GM18517 (cell line): ENCODE measurements at regions not wholly inside any gene's neighbourhood (a gene's known extent, or its start where the extent isn't known, plus 50 kb on each side); places are given as distances from the start of the nearest gene placed in this dataset.

Source experiments
- ATAC-seq: cut with Tn5 transposase; IDR thresholded peaks from one replicate; pipeline ENCODE4 v1.9.1; 2021; ENCODE audit warnings: mild to moderate bottlenecking, moderate library complexity; ENCODE audit not compliant: unreplicated experiment

DNA sequence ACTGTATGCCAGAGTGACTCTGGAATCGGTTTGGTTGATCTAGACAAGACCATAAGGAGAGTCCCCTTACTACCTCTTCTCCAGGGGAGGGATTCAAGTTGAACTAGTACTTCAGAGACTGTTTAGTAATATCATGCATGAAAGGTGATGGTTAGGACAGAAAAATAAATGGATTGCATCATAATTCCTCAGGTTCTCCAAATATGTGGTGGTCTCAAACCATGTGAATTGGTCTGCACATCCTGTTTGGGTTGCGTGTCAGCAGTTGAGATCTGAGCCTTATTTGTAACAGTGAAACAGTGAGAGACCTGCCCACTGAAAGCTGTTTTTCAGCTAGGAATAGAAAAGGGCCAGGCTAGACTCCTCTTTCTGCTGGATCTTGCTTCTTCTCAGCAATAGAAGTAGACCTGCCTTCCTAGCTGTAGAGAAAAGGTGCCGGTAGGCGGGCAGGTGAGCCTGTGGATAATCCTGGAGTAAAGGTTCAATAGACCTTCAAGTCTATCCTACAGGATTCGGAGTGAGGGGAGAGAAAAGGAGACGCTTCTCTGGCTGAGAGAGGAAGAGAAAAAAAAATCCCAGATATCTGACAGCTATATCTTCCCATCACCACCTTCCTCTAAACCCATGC, 258.5 kb upstream of the E2F7 start:
- no peak for ATAC-seq

- no peak for ATAC-seq
These were observed 253.8 kb upstream of the E2F7 start for GRCh38 chr12:77319166-77319565.

DNA sequence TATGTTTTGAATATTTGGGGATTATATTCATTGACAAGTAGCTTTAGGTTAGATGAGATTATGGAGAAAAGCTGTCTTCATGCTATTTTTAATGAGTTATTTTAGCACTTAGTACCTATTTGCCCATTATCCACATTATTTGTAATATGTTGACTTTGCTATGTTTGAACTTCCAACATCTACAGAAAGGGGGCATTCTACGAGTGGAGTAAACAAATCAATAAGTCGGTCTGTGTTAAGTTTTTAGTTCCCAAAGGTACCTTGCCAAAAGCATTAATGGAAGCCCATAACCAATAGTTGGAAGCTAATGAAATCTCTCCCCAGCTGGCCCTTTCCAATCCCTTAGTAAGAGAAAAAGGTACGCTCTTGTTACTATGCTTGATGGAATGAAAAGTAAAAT, 250.0 kb upstream of the E2F7 start:
- ATAC-seq: no peak

DNA sequence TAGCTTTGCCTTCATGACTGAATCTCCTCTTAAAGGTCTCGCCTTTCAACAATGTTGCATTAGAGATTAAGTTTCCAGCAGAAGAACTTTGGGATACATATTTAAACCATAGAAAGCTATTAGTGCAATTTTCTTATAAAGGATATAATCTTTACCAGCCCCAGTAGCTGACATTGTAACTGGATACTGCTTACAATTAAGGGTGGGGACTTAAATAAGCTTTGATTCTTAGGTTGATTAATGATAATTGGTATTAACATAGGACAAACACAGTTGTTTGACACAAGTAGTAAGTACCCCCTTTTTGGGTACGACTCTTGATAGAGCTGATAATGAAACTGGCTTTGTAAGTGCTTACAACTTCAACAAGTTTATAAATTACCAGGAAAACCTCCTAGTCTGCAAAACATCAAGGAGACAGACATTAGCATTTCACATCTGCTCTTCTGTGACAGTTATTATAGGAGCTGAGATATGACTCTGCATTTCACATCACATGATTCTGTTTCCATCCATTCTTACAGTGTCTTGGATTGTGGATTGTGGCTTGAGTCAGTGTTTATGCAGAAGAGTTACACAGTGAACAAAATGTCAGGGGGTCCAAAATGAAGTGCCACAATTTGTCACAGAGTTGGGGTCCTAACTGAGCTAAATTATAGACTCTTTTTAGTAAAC, 249.1 kb upstream of the E2F7 start:
- no peak for ATAC-seq

- no peak for ATAC-seq
These were observed 242.7 kb upstream of the E2F7 start for GRCh38 chr12:77308056-77308455.

GRCh38 chr12:77300811-77301210, 235.4 kb upstream of the E2F7 start:
- no peak for ATAC-seq

DNA sequence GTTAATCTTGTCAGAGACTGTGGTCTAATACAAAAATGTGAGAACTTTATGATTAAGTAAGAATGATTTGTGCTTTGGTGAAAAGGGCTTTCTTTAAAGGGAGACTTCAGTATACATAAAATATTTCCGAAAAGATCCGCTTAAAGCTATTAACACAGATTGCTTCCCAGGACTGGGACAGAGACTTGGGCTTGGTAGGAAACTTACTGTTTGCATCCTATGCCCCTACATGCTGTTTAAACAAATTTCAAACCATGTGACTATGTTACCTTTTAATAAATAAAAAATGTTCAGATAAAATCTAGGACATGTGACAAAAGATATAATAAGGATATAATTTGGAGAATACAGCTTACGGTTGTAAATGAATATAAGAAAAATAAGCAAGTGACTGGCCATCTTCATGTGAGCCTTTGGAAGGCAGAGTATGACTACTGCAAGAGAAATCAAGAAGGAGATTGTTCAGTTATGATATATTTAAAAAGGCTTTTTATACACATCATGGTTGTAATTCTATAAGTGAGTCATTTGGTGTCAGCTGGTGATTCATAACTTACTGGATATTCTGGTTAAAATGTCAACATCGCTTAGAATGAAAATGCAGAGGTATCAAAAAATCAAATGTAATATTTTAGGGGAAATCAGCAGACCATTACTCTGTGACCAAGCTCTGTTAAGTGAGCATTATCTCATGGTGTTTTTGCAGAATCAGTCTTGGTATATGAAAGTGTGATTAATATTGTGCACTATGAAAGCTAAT, 234.7 kb upstream of the E2F7 start:
- ATAC-seq: no peak

GRCh38 chr12:77299001-77299400, 233.6 kb upstream of the E2F7 start:
- no peak for ATAC-seq

GRCh38 chr12:77294016-77294415, 228.6 kb upstream of the E2F7 start:
- no peak for ATAC-seq

DNA sequence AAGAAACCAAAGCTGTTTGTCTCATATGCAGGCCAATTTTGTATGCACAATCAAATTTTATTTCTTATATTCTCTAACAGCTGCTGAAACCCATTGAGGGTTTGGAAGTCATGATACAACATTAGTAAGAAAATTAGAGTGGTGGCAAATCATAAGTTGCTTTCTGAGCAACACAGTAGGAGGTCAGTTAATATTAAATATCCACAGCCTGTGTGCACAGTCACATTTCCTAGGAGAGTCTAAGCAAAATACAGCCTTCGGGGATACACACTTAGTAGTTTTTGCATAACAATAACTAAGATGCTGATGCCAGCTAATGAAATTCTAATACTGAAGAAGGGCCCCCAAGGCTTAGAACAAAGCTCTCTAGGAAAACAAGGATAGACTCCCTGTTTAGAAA, 209.6 kb upstream of the E2F7 start:
- no peak for ATAC-seq

DNA sequence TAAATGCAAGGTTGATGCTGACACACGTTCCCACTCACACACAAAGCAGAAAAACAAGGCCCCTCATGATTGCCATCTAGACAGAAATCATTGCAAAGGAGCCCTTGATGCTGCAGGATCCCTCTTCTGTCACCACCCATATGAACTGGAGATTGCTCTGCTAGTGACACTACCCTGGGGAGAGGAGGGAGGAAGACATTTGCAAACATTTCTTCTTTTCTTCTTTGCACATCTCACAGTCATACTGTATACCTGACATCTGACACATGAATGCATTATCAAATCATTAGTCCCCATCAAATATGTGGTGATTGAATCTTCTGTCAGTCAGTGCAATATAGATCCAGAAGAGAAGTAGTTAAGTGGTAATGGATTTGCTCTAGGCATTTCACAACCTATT, 208.5 kb upstream of the E2F7 start:
- no peak for ATAC-seq

DNA sequence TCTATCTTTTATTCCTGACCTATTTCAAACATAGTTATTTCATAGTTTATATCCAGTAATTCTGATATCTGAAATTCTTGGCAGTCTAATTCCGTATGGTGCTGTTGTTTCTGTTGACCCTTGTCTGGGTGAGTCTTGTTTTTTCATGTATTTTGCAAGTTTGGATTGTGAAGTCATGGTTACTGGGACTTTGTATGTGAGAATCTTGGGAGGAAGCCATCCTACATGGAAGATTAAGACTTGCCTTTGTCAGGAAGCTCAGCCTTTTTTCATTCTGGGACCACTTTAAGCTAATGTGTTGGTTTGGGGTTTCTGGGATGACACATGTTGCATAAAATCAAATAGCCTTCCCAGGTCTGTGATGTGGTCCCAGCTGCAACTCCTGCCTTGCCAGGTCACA, 191.6 kb upstream of the E2F7 start:
- no peak for ATAC-seq

DNA sequence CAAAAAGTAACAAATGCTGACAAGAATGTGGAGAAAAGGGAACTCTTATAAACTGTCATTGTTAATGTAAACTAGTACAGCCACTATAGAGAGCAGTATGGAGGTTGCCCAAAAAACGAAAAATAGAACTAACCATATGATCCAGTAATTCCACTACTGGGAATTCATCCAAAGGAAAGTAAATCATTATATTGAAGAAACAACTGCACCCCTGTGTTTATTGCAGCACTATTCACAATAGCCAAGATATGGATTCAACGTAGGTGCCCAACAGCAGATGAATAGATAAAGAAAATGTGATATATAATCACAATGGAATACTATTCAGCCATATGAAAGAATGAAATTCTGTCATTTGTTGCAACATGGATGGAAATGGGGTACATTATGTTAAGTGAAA, 188.0 kb upstream of the E2F7 start:
- no peak for ATAC-seq

DNA sequence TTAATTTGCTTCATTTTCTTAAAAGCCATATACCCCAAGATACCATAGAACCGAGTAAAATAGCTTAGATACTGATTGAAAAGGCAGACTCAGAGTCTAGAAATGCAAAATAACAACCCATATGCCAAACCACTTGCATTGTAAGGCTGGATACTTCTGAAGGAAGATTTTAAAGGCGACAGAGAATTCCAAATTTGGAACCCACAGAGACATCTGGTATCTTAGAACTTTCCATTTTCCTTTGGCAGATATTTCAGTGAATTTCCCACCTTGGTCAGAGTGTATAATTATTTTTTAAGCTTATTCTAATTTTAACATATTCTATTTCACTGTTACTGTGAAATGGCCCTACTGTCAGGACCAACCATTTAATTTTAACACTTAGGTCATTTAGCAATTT, 186.4 kb upstream of the E2F7 start:
- no peak for ATAC-seq

DNA sequence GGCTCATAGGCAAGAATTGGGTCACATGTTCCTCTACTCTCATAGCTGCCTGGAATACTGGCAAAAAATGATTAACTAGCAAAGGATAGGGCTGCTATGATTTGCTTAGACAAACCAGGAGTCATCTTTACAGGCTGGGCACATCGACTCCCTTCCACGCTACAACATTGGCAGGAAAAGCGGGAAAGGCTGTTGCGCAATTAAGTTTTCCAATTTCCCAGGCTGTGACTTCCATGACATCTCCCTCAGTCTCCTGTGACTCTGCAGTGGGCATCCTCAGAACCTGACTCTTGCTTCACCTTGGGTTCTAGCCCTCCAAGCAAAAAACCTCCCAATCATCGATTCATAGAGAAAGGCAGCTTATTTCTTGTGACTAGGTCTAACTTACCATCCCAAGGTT, 184.5 kb upstream of the E2F7 start:
- ATAC-seq: no peak

- ATAC-seq: no peak
These were observed 182.7 kb upstream of the E2F7 start for GRCh38 chr12:77248036-77248435.

DNA sequence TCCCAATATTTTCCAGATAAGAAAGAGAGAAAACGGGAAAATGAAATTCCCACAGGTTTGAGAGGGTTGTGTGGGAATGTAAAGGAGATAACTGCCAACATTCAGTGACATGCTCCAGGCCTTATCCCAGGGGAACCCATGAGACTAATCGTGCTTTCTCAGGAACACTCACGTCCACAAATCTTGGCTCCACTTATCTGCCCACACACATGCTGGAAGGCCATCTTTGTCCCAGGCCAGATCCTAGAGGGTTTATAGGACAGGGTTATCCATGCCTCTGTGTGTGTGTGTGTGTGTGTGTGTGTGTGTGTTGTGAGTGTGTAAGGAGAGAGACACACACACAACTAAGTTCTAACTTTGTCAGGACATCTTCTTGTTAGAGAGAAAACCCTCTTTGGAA, 182.2 kb upstream of the E2F7 start:
- ATAC-seq: no peak

GRCh38 chr12:77243345-77243744, 178.0 kb upstream of the E2F7 start:
- no peak for ATAC-seq

- ATAC-seq: no peak
These were observed 174.2 kb upstream of the E2F7 start for GRCh38 chr12:77239617-77240016.

DNA sequence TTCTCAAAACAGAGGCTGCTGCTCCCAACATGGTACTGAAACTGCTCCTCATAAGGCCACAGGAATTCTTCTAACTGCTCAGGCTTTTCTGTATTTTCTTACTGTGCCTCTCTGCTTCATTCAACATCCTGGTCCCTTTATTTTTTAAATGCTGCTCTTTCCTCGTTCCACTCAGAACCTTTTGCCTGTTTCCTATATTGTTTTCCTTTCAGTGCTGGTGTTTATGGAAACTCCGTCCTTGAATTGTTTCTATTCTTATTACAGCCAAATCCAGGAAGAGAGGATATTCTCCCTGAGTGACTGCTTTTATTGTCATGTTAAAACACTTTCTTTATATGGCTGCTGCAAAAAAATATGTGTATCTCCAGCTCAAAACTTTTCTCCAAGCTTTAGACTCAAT, 173.0 kb upstream of the E2F7 start:
- no peak for ATAC-seq

DNA sequence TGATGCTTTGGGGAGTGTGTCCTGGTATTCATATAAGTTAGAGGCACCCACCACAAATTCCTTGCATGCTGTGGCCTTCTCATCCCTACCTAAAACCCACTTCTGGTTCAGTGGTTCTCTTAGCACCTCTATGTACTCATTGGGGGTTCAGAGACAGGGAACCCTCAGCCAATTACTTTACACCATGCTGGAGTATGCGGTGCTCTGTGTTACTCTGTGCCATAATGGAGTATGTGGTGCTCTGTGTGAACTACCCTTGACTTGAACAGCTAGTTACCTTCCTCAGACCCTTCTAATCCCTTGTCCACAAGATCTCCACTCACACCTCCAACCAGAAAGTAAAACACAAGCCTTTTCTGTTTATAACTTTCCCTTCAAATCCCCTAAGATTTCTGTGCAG, 172.5 kb upstream of the E2F7 start:
- ATAC-seq: no peak

GRCh38 chr12:77236066-77236465, 170.7 kb upstream of the E2F7 start:
- no peak for ATAC-seq
